SK-N-SH (cell line): ENCODE measurements at regions not wholly inside any gene's neighbourhood (a gene's known extent, or its start where the extent isn't known, plus 50 kb on each side); places are given as distances from the start of the nearest gene placed in this dataset.

Source experiments
- POLR2AphosphoS5 ChIP-seq: IDR thresholded peaks from 2 replicates; pipeline ENCODE4 v1.6.1; 2012; ENCODE audit warnings: low read depth, low read length
- RAD21 ChIP-seq: IDR thresholded peaks from 2 replicates; pipeline ENCODE4 v1.6.1; 2012; ENCODE audit warnings: mild to moderate bottlenecking, low read length
- RCOR1 ChIP-seq: fragments of 150-350 bp; IDR thresholded peaks from 2 replicates; pipeline ENCODE4 v1.6.1; 2017; ENCODE audit warnings: antibody characterized with exemption, low read length
- TF ChIP-seq, protein P1 (sequence below): fragments of 200-600 bp; sonication (generic); IDR thresholded peaks from 2 replicates; pipeline ENCODE4 v1.6.1; 2017; ENCODE audit warnings: antibody characterized with exemption, mild to moderate bottlenecking, moderate library complexity

DNA sequence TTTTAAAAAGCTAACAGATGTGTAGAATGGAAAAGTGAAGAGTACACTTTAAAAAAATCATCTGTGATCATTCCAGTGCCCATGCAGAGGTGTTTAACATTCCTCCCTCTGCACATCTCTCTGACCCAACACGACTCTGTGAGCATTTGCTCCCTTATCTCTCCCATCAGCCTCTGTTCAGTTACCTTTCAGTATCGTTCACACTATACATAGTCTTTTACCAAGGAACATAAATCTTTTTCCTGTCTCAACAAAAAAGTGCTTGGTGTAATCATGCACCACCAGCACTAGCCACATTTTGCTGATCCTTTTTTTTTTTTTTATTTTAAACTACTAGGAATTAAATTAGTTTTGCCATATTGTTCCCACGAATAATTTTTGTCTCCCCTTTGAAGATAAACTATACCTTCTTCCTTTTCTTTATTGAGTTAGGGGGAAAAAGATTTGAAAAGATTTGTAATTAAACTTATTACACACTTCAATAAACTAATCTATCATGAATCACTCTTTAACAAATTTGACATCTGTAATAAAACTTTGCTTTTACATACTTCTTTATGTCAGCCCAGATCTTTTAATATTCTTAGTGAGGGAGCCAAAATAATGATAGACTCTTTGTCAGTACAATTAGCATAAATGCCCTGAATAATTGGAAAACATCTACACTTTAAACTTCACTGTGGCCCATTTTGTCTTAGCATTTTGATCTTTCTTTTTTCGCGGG, 489.8 kb upstream of the FANCL start:
- TF ChIP-seq, protein P1, sequence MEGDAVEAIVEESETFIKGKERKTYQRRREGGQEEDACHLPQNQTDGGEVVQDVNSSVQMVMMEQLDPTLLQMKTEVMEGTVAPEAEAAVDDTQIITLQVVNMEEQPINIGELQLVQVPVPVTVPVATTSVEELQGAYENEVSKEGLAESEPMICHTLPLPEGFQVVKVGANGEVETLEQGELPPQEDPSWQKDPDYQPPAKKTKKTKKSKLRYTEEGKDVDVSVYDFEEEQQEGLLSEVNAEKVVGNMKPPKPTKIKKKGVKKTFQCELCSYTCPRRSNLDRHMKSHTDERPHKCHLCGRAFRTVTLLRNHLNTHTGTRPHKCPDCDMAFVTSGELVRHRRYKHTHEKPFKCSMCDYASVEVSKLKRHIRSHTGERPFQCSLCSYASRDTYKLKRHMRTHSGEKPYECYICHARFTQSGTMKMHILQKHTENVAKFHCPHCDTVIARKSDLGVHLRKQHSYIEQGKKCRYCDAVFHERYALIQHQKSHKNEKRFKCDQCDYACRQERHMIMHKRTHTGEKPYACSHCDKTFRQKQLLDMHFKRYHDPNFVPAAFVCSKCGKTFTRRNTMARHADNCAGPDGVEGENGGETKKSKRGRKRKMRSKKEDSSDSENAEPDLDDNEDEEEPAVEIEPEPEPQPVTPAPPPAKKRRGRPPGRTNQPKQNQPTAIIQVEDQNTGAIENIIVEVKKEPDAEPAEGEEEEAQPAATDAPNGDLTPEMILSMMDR = no peak
- TF ChIP-seq RCOR1 (no peak), POLR2AphosphoS5 (no peak), RAD21 (no peak)
